ENCODE measurements at regions not wholly inside any gene's neighbourhood (a gene's known extent, or its start where the extent isn't known, plus 50 kb on each side); places are given as distances from the start of the nearest gene placed in this dataset.

DNA sequence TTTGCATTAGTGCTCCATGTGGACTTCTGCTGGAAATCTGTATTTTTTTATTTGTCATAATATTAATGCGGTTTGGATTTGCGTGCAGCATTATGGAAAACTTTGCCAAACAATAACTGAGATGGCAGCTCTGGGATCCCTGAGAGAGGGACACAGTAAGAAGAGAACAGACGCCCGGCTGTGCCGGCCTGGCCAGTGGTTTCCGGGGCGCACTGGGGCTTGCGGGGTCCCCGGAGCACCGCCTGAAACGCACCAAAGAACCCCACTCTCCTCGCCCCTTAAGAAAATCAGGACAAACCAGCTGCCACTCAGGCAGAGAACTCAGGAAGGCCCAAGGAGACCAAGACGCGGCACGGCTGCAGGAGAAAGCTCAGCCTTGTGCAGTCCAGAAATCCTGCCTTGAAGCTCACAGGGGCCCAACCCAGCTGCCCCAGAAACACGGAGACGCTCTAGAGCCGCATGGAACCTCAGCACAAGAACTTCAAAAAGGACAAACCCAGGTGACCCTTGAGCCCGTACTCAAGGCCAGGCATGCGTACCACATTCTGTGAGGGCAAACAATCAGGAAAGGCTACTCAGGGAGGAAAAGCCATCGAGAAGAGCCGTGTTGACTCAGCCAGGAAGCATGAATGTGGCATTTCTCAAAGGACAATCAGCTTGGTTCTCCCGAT is 226.5 kb upstream of the CDYL start:
- DNase-seq: no peak

DNA sequence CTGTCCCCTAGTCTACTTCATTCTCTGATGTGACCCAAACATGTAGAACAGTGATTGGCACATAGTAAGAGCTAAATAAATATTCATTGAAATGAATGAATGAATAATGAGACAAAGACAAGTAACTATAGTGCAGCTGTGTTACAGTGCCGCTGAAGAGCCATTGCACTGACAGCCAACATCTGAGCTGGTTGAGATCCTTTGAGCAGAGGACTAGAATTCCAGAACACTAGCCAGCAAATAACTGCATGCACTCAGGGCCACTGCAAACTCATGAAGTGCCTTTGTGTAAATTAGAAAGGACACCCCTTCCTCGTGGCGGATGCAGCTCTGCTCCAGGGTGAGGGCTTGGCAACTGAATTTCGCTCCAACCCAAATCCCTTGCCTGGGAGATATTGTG is 230.3 kb upstream of the CDYL start:
- no peak for DNase-seq

DNA sequence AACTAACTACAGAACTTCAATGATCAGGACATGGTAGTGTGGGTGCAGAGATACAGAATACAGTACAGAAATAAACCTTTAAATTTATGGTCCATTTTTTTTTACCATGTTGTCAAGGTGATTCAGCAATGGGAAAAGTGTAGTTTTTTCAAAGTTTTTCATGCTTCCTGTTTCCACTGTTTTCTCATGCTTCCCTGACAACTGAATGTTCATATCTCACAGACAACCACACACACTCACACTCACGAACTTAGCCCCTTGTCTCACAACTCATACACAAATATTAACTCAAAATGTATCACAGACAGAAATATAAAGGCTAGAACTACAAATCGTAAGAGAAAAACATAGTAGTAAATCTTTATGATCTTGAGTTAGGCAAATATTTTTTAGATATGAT is 232.6 kb upstream of the CDYL start:
- DNase-seq: no peak

DNA sequence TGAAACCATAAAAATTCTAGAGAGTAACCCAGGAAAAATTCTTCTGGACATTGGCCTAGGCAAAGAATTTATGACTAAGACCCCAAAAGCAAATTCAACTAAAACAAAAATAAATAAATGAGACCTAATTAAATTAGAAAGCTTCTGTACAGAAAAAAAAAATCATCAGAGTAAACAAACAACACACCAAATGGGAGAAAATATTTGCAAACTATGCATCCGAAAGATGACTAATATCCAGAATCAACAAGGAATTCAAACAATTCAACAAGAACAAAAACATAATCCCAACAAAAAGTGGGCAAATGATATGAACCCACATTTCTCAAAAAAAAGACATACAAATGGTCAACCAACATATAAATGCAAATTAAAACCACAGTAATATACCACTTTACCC is 242.6 kb upstream of the CDYL start:
- DNase-seq: no peak

DNA sequence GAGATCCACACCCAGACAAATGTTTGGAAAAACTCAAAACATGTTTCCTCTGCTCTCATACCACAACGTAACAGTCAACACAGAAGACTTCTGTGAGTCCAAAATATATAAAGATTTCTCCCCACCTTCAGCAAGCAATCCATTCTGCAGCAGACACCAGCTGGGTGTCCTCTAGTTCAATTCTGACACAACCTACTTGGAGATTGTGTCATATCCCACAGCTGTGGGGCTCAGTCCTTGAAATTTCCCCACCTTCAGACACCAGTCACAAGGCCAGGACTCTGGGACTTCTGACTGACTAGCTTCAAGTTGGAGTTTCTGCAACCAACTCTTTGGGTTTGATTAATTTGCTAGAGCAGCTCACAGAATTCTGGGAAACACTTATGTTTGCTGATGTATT is 244.8 kb upstream of the CDYL start:
- no peak for DNase-seq

DNA sequence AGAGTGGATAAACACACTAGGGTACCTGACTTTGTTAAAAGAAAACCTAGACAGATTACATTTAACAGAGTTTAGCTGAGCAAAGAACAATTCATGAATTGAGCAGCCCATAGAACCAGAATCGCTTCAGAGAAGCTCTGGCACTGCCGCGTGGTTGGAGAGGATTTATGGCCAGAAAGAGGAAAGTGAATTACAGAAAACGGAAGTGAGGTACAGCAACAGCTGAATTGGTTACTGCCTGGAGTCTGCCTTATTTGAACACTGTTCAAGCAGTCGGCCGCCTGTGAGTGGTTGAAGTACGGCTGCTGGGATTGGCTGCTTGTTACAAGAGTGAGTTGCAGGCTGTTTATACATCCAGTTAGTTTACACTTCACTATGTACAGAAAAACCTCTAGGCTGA is 253.8 kb upstream of the CDYL start:
- no peak for DNase-seq

DNA sequence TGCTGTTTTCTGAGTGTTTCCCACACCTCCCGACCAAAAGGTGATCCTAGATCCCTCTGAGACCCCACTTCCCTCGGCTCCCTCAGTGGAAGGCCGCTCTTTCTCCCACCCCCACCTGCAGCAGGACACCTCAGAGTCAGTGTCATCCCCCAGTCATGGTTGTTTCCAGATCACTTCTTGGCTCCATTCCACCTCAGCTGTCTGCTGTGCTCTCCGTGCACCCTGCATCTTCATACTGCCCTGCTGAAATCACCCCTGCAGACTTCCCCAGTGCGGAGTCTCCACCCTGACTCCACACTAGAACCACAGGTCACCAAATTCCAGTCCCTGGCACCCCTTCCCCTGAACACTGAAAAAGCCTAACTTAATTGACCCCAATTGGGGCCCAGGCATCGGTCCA is 255.1 kb upstream of the CDYL start:
- DNase-seq: no peak

DNA sequence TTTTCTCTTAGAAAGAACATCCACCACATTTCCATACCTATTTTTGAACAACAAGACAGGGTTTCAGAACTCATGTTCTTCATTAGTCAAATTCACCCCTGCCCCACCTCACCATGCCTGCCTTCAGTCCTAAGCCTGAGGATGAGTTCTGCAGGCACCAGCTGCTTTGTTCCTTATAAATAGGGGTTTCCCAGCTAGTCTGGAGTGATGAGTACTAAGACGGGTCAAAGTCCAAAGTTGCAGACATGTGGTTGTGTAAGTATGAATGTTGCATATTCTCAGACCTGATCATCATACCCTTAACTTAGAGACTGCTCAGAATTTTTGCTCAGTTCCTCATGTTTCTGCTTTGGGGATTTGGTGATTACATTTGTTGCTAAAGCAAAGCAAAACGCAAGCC is 257.7 kb upstream of the CDYL start:
- peak; percentile 21 for DNase-seq

DNA sequence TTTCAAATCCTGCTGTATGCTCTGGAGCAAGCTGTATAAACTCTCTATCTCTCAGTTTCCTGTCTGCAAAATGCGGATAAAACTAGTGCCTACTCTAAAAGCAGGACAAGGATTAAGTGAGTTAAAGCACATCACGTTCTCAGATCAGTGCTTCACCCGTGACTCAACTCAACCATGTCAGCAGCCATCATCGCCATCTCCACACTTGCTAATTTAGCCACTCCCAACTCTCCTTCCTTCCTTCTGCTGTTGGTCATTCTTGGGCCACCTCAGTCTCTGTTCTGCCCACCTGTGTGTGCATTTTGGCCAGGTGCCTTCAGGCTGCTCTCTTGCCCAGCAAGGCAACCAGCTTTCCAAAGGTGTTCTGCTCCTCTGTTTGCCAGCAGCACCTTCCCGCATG is 260.0 kb upstream of the CDYL start:
- DNase-seq: no peak

DNA sequence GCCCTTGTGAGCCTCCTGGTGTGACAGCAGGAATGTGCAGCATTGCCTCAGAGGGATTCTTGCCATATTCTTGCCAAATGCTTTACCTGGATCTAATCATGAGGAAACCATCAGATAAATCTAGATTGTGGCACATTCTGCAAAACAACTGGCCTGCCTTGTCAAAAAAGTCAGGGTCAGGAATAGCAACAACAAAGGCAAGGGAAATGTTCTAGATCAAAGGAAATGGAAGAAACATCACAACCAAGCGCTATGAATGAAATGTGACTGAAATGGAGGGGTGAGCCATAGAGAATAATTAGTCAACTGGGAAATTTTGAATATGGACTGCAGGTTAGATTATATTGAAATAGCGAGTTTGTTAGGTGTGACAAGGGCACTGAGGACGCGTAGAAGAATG is 262.6 kb upstream of the CDYL start:
- no peak for DNase-seq

DNA sequence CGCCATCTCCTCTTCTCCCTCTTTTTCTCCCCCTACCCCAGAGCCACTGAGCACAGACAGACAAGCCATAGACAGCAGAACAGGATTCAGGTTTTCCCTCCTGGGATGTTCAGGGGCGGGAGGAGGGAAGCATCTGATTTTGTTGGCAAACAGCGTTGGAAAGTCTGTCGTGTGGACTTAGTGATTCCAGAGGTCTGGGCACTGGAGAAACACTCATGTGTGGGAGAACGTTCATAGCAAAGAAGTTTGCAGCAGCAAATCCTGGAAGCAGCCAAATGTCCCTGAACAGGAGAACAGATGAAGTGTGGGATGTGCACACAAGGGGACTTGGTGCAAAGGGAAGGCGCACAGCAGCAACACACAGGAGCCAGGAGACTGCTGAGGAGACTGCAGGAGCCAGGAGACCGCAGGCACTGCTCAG is 264.1 kb upstream of the CDYL start:
- no peak for DNase-seq

DNA sequence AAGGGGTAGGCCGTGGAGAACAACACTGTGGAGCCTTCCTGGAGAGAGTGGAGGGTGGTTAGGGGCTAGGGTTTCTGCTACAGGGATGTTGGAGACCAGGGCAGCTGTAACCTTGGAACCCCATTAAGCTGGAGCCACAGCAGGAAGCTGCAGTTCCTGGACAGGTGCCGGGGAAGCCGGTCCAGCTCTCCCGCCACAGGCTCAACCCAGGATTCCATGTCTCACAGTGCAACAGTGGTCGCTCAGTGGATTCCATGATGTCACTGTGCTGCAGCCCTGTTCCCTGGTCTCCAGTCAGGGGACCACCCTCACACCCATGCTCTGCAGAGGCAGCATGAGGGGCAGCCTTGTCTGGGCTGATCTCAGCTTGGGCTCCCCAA is 264.6 kb upstream of the CDYL start:
- no peak for DNase-seq

DNA sequence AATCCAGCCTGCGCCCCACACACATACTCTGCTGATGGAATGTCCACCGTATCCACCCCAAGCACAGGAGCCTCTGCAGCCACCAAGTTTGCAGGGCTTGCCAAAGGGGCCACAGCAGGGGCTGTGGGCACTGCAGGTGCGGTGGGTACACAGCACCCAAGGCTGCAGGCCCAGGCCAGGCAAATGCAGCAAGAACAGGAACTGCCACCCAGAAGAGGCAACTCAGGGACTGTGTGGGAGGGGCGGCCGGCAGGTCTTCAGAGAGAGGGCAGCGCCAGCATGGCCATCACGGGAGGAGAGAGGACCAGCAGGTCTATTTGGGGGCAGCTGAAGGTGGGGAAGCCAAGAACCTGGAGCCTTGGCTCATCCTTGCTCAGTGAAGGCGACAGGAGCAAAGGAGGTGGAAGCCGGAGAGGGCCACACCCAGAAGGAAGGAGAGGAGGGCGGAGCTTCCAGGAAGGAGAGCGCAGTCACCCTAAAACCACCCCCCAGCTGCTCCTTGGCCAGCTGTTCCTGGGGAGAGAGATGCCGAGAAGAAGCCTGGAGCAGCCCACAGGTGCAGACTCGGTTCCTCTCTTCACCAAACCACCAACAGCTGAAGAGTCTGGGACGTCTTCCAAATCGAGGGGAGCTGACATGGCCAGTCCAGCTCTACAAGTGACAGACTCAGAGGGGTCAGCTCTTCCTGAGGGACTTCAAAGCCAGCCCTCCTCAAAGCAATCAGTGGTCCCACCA is 265.1 kb upstream of the CDYL start:
- no peak for DNase-seq

DNA sequence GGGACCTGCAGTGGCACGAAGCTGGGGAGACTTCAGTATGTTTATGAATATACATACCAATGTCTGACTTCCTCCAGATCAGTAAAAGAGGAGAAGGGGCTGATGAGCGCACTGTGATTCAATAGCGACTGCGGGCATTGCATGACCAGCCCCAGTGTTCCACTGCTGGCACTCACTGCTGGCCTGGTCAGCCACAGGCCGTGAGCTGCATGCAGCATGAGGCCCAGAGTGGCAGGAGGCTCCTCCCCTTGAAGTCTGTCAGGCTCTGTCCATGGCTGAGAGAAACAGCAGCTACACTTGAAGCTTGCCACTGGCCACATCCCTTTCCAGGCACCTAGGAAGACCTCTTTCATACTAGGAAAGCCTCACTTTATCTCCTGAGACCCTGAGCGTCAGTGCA is 265.9 kb upstream of the CDYL start:
- no peak for DNase-seq

DNA sequence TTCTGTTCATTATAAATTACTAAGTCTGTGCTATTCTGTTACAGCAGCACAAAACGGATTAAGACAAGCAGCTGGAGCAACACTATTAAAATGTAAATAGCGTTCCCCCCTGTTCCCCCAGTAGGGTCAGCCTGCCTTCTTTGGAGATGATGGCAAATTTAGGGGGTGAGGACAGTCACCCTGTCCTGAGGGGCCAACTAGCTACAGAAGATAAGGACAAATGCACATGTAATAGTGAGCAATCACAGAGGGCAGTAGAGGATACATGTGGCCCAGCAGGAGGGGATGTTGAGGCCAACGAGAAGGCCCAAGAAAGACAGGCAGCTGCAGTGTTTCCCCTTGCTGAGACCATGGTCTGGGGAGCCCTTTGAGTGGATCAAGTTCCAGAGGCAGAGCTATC is 266.7 kb upstream of the CDYL start:
- no peak for DNase-seq

DNA sequence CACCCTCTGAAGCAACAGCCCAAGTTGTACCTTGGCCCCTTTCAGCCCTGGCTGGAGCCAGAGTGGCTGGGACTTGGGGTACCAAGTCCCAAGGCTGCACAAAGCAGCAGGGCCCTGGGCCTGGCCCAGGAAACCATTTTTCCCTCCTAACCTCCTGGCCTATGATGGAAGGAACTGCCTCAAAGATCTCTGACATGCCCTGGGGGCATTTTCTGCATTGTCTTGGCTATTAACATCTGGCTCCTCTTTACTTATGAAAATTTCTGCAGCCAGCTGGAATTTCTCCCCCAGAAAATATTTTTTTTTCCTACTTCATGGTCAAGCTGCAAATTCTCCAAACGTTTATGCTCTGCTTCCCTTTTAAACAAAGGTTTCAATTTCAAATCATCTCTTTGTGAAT is 269.4 kb upstream of the CDYL start:
- no peak for DNase-seq

DNA sequence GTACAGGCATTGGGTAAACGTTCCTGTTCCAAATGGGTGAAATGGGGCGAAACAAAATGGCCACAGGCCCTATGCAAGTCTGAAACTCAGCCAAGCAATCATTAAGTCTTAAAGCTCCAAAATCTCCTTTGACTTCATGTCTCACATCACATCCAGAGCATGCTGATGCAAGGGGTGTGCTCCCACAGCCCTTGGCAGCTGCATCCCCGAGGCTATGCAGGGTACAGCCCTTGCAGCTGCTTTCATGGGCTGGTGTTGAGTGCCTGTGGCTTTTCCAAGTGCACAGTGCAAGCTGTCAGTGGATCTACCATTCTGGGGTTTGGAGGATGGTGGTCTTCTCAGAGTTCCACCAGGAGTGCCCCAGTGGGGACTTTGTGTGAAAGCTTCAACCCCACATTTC is 270.0 kb upstream of the CDYL start:
- DNase-seq: no peak

DNA sequence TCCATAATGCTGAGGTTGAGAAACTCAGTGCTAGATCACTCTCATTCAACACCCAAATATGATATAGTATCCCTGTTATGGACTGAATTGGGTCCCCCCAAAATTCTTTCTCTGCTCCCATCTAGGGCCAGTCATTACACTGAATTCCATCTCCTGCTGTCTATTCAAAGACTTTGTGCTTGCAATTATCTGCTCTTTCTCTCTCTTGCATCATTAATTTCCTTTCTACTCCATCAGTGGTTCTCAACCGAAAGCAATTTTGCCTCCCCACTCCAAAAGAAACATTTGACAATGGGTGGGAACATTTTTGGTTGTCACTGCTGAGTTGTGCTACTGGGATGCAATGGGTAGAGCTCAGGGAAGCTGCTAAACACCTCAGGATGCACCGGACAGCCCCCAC is 271.5 kb upstream of the CDYL start:
- no peak for DNase-seq

DNA sequence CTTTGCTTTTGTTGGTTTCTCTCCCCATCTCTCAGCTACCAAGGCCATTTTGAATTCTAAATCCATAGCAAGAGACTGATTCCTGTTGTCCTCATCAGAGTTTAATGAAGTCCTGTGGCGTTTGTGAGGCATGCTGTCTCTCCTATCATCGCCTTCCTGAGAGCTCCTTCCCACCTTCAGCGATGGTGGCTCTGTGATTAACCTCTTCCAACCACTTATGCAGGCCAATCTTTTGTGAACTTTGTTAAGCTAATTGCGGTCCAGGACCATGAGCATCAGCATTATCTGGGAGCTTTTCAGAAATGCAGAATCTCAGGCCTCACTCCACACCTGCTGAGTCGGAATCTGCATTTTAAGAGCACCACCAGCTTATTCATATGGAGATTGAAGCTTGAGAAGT is 272.5 kb upstream of the CDYL start:
- no peak for DNase-seq

DNA sequence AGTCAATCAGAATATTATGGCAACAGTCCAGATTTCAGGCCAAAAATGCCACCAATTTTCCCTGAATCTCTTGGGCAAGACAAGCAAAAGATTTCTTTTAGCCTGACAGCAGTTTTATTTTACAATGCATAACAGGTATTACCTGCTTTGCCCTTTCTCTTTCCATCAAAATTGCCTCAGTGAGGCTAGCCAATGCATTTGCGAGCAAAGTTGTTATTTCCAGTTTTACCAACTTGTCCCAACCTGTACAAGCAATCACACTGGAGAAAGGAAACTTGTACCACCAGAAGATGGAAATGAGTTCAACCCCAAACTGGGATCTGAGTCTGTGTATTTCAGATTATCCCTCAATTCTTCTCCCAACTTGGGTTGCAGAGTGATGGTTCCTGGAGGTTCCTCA is 279.9 kb upstream of the CDYL start:
- no peak for DNase-seq

DNA sequence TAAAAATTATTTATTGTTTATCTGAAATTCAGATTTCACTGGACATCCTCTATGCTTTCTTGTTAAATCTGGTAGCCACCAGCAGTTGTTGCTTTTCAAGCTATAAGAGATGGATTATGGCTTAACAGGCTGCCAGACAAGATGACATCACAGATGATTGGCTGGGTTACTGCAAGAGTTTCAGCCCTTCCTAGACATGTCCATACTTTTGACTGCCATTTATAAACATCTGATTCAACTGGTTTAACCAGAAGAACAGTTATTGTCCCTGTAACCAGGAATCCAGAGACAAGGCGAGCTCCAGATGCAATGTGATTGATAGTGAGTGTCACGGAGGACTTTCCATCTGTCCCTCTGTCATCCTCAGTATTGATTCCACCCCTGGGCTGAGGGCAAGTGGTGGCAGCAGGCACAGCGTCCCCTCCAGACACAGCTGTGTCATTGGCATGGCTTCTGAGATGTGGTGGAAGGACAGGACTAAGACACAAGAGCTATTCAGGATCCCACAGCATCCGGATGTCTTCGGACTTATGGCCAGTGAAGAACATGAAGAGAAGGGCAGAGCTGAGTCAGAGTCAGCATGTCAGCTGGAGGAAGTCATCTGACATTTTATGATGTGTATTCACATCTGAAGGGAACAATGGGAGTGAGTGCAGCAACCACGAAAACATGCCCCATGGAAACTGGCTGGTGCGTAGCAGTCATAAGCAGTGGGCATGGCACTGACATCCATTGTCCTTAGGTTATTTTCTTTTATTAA is 284.5 kb upstream of the CDYL start:
- no peak for DNase-seq

DNA sequence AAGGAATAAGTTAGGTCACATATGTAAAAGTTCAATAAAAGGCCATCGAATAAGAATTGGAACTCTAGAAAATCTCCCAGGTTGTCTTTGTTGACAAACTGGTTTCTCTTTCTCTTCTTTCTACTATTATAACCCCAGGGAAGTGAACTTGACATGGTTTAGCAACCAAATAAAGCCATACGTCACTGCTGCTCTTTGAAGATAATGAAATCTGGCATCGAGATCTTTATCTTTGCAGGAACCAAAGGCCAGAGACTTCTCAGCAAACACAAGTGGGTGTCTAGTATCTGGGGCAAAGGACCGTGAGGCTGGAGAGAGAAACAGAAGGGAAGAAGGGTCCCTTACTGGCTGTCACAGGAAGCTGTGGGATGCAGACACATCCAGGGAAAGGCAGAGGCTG is 286.7 kb upstream of the CDYL start:
- no peak for DNase-seq

DNA sequence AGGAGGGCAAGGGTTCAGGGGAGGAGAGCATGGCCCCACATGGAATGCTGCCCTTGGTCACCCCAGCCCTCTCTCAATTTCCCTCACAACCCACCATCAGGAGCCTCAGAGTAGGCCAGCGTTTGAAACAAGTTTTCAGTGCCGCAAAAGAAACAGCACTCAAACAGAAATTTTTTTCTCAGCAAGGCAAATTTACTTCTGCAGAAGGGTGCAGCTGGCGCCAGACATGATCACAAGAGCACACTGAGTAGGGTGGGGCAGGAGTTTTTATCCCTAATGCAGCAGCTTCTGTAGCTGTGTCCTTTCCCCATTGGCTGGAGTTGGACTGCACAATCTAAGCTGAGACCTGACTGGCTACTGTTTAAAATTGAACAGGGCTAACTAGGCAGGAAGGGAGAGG is 287.8 kb upstream of the CDYL start:
- no peak for DNase-seq

DNA sequence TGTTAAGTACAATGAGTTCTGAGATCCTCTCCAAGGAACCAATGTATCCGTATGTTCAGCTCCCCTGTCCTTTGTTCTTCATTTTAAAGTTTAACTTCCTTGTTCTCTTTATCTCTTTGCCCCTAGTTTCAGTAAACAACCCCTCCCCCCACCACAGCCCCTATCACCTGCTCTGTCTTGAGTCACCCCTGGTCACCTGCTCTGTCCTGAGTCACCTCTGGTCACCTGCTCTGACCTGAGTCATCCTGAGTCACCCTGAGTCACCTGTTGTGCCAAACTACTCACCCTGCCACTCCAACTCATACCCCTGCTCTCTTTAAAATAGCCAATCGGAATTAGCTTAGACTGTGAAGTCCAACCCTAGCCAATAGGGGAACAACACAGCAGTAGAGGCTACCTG is 288.7 kb upstream of the CDYL start:
- no peak for DNase-seq
